ENCODE measurements at regions not wholly inside any gene's neighbourhood (a gene's known extent, or its start where the extent isn't known, plus 50 kb on each side); places are given as distances from the start of the nearest gene placed in this dataset.
"Not testable (repeated sequence)": the region's sequence is repeated elsewhere in the genome, so short reads cannot be mapped to it uniquely, and the experiment has no call there.

DNA sequence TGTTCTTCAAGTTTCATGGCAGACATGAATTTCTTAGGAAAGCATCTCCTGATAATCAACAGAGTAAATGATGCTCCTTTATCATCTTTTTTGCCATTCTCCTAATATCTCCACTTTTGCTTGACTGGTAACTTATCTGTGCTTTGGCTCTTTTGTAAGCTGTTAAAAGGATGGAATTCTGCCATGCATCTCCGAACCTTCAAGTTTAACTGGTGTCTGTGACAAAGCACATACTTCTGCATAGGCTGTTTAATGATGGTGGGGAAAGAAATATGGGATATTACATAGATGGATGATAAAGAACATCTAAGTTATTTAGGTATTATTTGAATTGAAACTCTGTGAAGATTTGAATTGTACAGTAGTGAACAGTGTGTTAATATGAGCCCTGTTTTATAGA lies 866.9 kb upstream of the SLITRK1 start:
- no peaks in the 10 kb centered on the region for H3K27me3 ChIP-seq (ENCODE audit: control insufficient read depth in 1 of 2, insufficient read depth in 2 of 2, low read length in 2 of 2)
- no peak overlapping the region for H3K27ac ChIP-seq (ENCODE audit: low read length)
- H3K4me3 ChIP-seq (ENCODE audit: low read length in 2 of 2), result no peak overlapping the region
- no peaks in the 10 kb centered on the region for H3K36me3 ChIP-seq (ENCODE audit: control insufficient read depth in 2 of 2, insufficient read depth in 2 of 2, low read length in 2 of 2)
- H3K4me1 ChIP-seq (ENCODE audit: control insufficient read depth, insufficient read depth, low read length), result no peaks in the 10 kb centered on the region
- H3K9me3 ChIP-seq (ENCODE audit: control insufficient read depth in 2 of 2, low read length in 2 of 2), result no peaks in the 10 kb centered on the region
- no peak overlapping the region for H3K9ac ChIP-seq (ENCODE audit: low read length in 2 of 2)

DNA sequence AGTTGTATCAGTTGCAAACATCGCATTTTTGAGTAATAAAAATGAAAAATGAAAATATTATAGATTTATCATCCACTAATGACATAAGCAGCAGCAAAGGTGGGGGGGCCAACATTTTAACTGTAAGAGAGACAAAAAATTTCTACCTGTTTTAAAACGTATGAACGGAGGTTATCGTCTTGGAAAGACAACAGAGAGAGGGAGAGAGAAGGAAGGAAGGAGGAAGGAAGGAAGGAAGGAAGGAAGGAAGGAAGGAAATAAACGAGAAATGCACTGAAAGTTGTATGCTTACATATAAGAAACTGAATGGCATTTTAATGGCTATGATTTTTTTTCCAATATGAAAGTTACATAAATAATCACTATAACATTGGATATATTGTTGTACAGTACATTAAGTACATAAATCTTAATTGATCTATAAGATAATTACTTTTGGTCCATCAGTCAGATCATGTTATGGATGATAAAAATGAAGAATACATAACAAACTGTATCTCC lies 862.8 kb upstream of the SLITRK1 start:
- Histone ChIP-seq H3K9ac (ENCODE audit: low read length in 2 of 2) (no peak overlapping the region), H3K36me3 (ENCODE audit: control insufficient read depth in 2 of 2, insufficient read depth in 2 of 2, low read length in 2 of 2) (no peaks in the 10 kb centered on the region), H3K27me3 (ENCODE audit: control insufficient read depth in 1 of 2, insufficient read depth in 2 of 2, low read length in 2 of 2) (no peaks in the 10 kb centered on the region), H3K9me3 (ENCODE audit: control insufficient read depth in 2 of 2, low read length in 2 of 2) (no peaks in the 10 kb centered on the region), H3K4me3 (ENCODE audit: low read length in 2 of 2) (no peak overlapping the region), H3K27ac (ENCODE audit: low read length) (no peak overlapping the region), H3K4me1 (ENCODE audit: control insufficient read depth, insufficient read depth, low read length) (no peaks in the 10 kb centered on the region)

DNA sequence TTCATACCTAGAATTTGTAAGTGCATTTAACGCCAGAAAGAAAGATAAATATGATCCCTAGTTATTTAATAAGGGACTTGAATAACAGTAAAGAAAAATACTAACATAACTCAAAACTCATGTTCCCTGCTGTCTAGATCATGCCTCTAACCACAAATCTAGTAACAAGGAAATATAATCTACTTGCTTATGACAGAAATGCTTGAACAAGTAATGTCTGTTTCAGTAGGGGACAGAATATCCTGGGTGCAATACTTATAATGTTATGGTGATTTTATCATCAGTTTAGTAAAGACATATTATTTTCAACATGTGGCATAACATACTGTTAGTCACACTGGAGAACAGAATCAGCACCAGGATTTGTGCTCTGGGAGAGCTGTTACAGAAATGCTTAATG lies 861.9 kb upstream of the SLITRK1 start:
- no peaks in the 10 kb centered on the region for H3K9me3 ChIP-seq (ENCODE audit: control insufficient read depth in 2 of 2, low read length in 2 of 2)
- no peak overlapping the region for H3K4me3 ChIP-seq (ENCODE audit: low read length in 2 of 2)
- no peak overlapping the region for H3K27ac ChIP-seq (ENCODE audit: low read length)
- no peak overlapping the region for H3K9ac ChIP-seq (ENCODE audit: low read length in 2 of 2)
- H3K36me3 ChIP-seq (ENCODE audit: control insufficient read depth in 2 of 2, insufficient read depth in 2 of 2, low read length in 2 of 2), result no peaks in the 10 kb centered on the region
- no peaks in the 10 kb centered on the region for H3K4me1 ChIP-seq (ENCODE audit: control insufficient read depth, insufficient read depth, low read length)
- no peaks in the 10 kb centered on the region for H3K27me3 ChIP-seq (ENCODE audit: control insufficient read depth in 1 of 2, insufficient read depth in 2 of 2, low read length in 2 of 2)

DNA sequence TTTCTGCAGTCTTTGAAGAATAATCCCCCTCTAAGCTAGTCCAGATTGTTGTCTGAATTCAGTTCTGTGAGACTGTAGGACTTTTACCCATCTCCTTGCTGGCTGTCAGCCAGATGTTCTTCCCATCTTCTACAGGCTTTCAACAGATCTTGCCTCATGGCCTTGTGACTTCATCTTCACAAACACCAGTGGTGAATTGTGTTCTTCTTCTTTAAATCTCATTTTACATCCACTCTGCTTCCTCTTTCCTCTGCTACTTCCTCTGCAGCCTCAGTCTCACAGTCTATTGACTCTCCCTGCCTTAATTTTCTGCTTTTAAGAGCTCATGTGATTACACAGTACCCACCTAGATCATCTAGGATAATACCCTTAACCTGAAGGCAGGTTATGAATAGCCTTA lies 859.0 kb upstream of the SLITRK1 start:
- no peak overlapping the region for H3K4me3 ChIP-seq (ENCODE audit: low read length in 2 of 2)
- no peaks in the 10 kb centered on the region for H3K4me1 ChIP-seq (ENCODE audit: control insufficient read depth, insufficient read depth, low read length)
- H3K9me3 ChIP-seq (ENCODE audit: control insufficient read depth in 2 of 2, low read length in 2 of 2), result no peaks in the 10 kb centered on the region
- H3K27ac ChIP-seq (ENCODE audit: low read length), result no peak overlapping the region
- no peaks in the 10 kb centered on the region for H3K27me3 ChIP-seq (ENCODE audit: control insufficient read depth in 1 of 2, insufficient read depth in 2 of 2, low read length in 2 of 2)
- no peak overlapping the region for H3K9ac ChIP-seq (ENCODE audit: low read length in 2 of 2)
- H3K36me3 ChIP-seq (ENCODE audit: control insufficient read depth in 2 of 2, insufficient read depth in 2 of 2, low read length in 2 of 2), result no peaks in the 10 kb centered on the region

DNA sequence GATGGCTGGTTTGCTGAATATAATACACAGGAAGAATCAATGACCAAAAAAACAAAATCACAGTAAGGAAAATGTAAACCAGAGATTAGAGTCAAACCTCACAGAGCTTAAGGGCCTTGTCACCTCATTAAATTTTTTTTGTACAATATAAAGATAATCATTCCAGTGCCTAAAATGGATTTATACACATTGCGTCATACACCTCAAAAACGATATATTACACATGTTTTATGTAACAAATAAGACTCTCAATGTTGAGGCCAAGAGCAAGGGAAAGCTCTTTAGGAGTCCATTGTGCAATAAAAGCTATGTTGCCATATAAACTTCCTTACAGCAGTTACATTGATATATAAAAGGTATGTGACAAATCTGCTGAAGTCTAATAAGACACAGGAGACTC lies 856.7 kb upstream of the SLITRK1 start:
- H3K27ac ChIP-seq (ENCODE audit: low read length), result no peak overlapping the region
- H3K9ac ChIP-seq (ENCODE audit: low read length in 2 of 2), result no peak overlapping the region
- no peaks in the 10 kb centered on the region for H3K36me3 ChIP-seq (ENCODE audit: control insufficient read depth in 2 of 2, insufficient read depth in 2 of 2, low read length in 2 of 2)

DNA sequence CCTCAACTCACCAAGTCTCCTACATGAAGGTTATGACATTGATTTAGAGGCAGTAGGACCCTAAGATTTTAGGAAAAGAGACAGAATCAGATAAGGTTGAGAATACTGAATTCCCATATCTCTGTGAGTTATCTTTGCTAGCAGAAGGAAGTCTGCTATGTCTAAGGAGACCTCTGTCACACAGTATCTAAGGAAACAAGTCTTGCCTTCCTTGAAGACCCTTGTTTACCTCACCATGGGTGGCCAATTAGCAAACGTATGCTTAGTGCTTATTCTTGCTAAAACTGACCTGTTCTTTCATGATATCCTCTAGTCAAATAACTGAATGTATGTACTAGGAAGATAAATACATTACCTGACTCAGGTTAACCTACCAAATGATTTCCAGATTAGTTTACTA lies 855.4 kb upstream of the SLITRK1 start:
- H3K4me1 ChIP-seq (ENCODE audit: control insufficient read depth, insufficient read depth, low read length), result no peaks in the 10 kb centered on the region
- no peaks in the 10 kb centered on the region for H3K27me3 ChIP-seq (ENCODE audit: control insufficient read depth in 1 of 2, insufficient read depth in 2 of 2, low read length in 2 of 2)
- H3K9ac ChIP-seq (ENCODE audit: low read length in 2 of 2), result no peak overlapping the region
- no peaks in the 10 kb centered on the region for H3K36me3 ChIP-seq (ENCODE audit: control insufficient read depth in 2 of 2, insufficient read depth in 2 of 2, low read length in 2 of 2)
- H3K4me3 ChIP-seq (ENCODE audit: low read length in 2 of 2), result no peak overlapping the region
- H3K9me3 ChIP-seq (ENCODE audit: control insufficient read depth in 2 of 2, low read length in 2 of 2), result no peaks in the 10 kb centered on the region
- no peak overlapping the region for H3K27ac ChIP-seq (ENCODE audit: low read length)

More for the DNA sequence above, 856.7 kb upstream of the SLITRK1 start:
- Histone ChIP-seq H3K27me3 (ENCODE audit: control insufficient read depth in 1 of 2, insufficient read depth in 2 of 2, low read length in 2 of 2) (no peaks in the 10 kb centered on the region), H3K4me3 (ENCODE audit: low read length in 2 of 2) (no peak overlapping the region), H3K9me3 (ENCODE audit: control insufficient read depth in 2 of 2, low read length in 2 of 2) (no peaks in the 10 kb centered on the region), H3K4me1 (ENCODE audit: control insufficient read depth, insufficient read depth, low read length) (no peaks in the 10 kb centered on the region)

DNA sequence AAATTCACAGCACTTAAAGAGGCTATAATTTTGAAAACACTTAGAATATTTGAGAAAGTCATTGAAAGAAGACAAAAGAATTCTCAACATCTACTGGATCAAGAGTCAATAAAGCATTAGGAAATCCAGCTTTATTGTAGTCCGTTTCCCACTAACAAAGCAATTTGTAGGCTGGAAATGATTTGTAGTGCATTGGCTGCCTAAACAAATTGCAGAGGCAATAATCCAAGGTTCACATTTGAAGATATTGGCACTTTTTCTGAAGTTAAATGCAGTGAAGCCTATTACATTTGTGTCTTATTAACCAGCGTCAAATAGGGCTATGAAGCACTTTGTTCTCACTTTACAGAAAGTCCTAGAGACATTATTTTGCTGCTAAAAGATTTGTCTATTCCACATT lies 848.1 kb upstream of the SLITRK1 start:
- H3K27me3 ChIP-seq (ENCODE audit: control insufficient read depth in 1 of 2, insufficient read depth in 2 of 2, low read length in 2 of 2), result no peaks in the 10 kb centered on the region
- H3K9me3 ChIP-seq (ENCODE audit: control insufficient read depth in 2 of 2, low read length in 2 of 2), result no peaks in the 10 kb centered on the region
- no peak overlapping the region for H3K27ac ChIP-seq (ENCODE audit: low read length)
- H3K9ac ChIP-seq (ENCODE audit: low read length in 2 of 2), result no peak overlapping the region
- H3K4me1 ChIP-seq (ENCODE audit: control insufficient read depth, insufficient read depth, low read length), result no peaks in the 10 kb centered on the region
- no peaks in the 10 kb centered on the region for H3K36me3 ChIP-seq (ENCODE audit: control insufficient read depth in 2 of 2, insufficient read depth in 2 of 2, low read length in 2 of 2)
- H3K4me3 ChIP-seq (ENCODE audit: low read length in 2 of 2), result no peak overlapping the region

DNA sequence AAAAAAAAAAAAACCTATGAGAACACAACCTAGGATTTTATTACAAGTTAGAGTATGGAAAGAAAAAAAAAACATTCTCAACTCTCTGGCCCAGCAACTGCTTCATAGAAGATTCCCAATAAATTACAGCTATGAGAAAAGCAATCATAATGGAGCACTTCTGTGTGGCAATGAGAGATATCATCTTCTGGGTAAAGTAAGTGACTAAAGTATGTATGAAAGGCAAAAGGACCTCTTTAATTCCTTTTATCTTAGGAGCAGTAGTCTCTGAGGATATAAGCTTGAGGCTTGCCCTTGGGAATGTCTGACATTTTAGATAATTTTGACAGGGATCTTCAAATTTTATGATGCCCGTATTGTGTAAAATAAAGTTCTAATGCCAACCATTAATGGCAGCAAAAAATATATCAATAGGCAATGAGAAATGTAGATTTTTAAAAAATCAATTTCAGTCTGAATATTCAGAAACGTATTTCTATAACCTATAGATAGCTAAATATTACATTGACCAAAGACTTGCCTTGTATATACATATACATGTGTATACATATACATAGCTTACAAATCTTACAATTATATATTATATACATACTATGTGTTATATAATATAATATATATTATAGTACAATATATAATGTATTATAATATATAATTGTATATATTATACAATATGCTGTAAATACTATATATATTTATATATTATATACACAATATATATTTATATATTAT lies 823.9 kb upstream of the SLITRK1 start:
- Histone ChIP-seq H3K9me3 (ENCODE audit: control insufficient read depth in 2 of 2, low read length in 2 of 2) (no peaks in the 10 kb centered on the region), H3K4me1 (ENCODE audit: control insufficient read depth, insufficient read depth, low read length) (no peaks in the 10 kb centered on the region), H3K27me3 (ENCODE audit: control insufficient read depth in 1 of 2, insufficient read depth in 2 of 2, low read length in 2 of 2) (no peaks in the 10 kb centered on the region), H3K4me3 (ENCODE audit: low read length in 2 of 2) (no peak overlapping the region), H3K27ac (ENCODE audit: low read length) (no peak overlapping the region), H3K9ac (ENCODE audit: low read length in 2 of 2) (no peak overlapping the region), H3K36me3 (ENCODE audit: control insufficient read depth in 2 of 2, insufficient read depth in 2 of 2, low read length in 2 of 2) (no peaks in the 10 kb centered on the region)

DNA sequence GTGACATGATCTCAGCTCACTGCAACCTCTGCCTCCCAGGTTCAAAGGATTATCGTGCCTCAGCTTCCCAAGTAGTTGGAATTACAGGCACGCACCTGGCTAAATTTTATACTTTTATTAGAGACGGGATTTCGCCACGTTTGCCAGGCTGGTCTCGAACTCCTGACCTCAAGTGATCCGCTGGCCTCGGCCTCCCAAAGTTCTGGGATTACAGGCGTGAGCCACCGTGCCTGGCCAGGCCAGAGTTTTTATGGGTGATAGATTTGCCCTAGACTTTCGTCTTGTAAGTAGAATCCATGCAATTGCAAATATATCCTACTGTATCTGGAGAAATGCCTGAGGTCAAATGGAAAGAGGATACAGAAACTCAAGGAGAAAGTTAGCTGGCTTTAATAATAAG lies 819.9 kb upstream of the SLITRK1 start:
- H3K27ac ChIP-seq (ENCODE audit: low read length), result no peak overlapping the region
- H3K27me3 ChIP-seq (ENCODE audit: control insufficient read depth in 1 of 2, insufficient read depth in 2 of 2, low read length in 2 of 2), result no peaks in the 10 kb centered on the region
- no peak overlapping the region for H3K4me3 ChIP-seq (ENCODE audit: low read length in 2 of 2)
- no peaks in the 10 kb centered on the region for H3K4me1 ChIP-seq (ENCODE audit: control insufficient read depth, insufficient read depth, low read length)
- H3K9me3 ChIP-seq (ENCODE audit: control insufficient read depth in 2 of 2, low read length in 2 of 2), result no peaks in the 10 kb centered on the region
- H3K36me3 ChIP-seq (ENCODE audit: control insufficient read depth in 2 of 2, insufficient read depth in 2 of 2, low read length in 2 of 2), result no peaks in the 10 kb centered on the region
- no peak overlapping the region for H3K9ac ChIP-seq (ENCODE audit: low read length in 2 of 2)

DNA sequence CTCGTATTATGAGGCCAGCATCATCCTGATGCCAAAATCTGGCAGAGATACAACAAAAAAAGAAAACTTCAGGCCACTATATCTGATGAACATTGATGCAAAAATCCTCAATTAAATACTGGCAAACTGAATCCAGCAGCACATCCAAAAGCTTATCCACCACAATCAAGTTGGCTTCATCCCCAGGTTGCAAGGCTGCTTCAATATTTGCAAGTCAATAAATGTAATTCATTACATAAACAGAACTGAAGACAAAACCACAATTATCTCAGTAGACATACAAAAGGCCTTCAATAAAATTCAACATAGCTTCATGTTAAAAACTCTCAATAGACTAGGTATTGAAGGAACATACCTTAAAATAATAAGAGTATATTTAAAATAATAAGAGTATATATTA lies 815.3 kb upstream of the SLITRK1 start:
- not testable (repeated sequence) for H3K27ac ChIP-seq (ENCODE audit: low read length); H3K9ac ChIP-seq (ENCODE audit: low read length in 2 of 2); H3K36me3 ChIP-seq (ENCODE audit: control insufficient read depth in 2 of 2, insufficient read depth in 2 of 2, low read length in 2 of 2); H3K27me3 ChIP-seq (ENCODE audit: control insufficient read depth in 1 of 2, insufficient read depth in 2 of 2, low read length in 2 of 2); H3K9me3 ChIP-seq (ENCODE audit: control insufficient read depth in 2 of 2, low read length in 2 of 2); H3K4me1 ChIP-seq (ENCODE audit: control insufficient read depth, insufficient read depth, low read length); H3K4me3 ChIP-seq (ENCODE audit: low read length in 2 of 2)

DNA sequence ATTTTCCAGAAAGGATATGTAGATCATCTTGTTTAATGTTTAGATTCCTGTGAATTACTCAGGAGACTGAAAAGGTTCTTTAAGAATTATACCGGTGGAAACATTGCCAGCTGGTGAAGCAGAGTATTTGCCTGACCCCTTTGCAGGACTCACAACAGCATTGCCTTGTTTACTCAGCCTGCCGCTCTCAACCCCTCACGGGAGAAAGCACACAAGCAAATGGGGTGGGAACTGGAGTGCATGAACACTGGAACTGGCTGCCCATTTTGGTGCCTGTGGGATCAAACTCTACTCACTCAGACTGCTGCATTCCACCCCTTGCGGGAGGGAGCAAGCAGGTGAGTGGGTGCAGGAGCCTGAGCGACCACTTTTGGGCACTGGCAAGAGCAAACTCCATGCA lies 804.7 kb upstream of the SLITRK1 start:
- H3K9me3 ChIP-seq (ENCODE audit: control insufficient read depth in 2 of 2, low read length in 2 of 2), result no peaks in the 10 kb centered on the region
- H3K36me3 ChIP-seq (ENCODE audit: control insufficient read depth in 2 of 2, insufficient read depth in 2 of 2, low read length in 2 of 2), result no peaks in the 10 kb centered on the region
- H3K9ac ChIP-seq (ENCODE audit: low read length in 2 of 2), result no peak overlapping the region
- H3K4me3 ChIP-seq (ENCODE audit: low read length in 2 of 2), result no peak overlapping the region
- H3K27ac ChIP-seq (ENCODE audit: low read length), result no peak overlapping the region
- no peaks in the 10 kb centered on the region for H3K27me3 ChIP-seq (ENCODE audit: control insufficient read depth in 1 of 2, insufficient read depth in 2 of 2, low read length in 2 of 2)
- no peaks in the 10 kb centered on the region for H3K4me1 ChIP-seq (ENCODE audit: control insufficient read depth, insufficient read depth, low read length)

Measured in stomach smooth muscle (tissue), 2 donors.